CD1c-positive myeloid dendritic cell (primary cell): ENCODE measurements at regions not wholly inside any gene's neighbourhood (a gene's known extent, or its start where the extent isn't known, plus 50 kb on each side); places are given as distances from the start of the nearest gene placed in this dataset.

ENCODE experiments used
- DNase-seq: peaks from one replicate; pipeline ENCODE4 v3.0.0-alpha.2; 2016; ENCODE audit errors: extremely low spot score

GRCh38 chr7:130929896-130930659 is 196.1 kb upstream of the KLF14 start:
- peak; percentile 53 for DNase-seq

DNA sequence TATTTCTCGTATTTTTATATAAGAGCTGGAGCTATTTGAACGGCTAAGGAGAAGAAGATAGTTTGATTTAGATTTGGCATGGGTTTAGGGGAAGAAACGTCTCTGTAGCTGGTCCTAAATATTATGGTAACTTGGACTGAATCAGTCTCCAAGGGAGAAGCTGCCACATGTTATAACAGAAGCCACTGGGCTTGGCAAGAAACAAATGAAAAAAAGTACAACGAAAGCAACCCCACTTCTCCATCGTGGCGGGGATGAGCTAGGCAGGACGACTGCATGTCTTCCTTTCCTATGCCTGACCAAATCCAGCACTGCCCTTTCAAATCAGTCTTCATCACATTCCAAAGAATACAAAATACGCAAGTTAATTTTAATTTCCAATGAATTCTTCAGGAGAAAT is 196.7 kb upstream of the KLF14 start:
- no peak for DNase-seq

GRCh38 chr7:130931423-130931822 is 197.4 kb upstream of the KLF14 start:
- no peak for DNase-seq

- DNase-seq: no peak
Observed at GRCh38 chr7:130932088-130932487, 198.1 kb upstream of the KLF14 start.

- DNase-seq: no peak
Observed at GRCh38 chr7:130932667-130933432, 198.8 kb upstream of the KLF14 start.

GRCh38 chr7:130933919-130934318 is 199.9 kb upstream of the KLF14 start:
- DNase-seq: no peak

GRCh38 chr7:130935564-130936157 is 201.7 kb upstream of the KLF14 start:
- DNase-seq: no peak

DNA sequence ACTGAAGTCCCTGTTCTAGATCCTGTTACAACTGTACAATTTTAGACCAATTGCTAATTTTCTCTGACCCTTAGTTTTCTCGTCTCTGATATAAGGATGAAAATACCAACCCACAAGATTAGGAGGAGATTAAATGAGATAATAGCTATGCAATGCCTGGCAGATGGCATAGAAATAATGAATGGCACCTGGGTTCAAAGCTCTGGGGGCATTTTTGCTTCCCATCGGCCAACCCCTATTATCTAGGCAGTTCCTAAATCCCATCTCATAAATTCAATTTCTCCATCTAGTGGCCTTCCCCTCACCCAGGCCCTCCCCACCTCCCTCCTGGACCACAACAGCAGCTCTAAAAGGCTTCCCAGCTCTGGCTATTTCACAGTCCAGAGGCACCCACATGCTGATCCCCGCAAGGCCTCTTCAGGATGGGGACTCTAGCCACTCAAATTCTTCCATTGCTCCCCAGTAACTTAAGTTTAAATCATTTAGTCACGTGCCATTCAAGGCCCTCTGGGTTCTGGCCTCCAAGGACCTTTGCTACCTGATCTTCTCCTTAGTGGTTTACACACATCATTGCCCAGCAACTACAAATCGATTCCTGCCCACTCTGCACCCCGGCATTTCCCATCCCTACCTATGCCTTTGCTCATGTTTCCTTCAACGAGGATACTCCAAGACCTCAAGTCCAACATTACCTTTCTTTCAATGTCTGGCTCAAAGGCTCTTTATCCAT is 202.4 kb upstream of the KLF14 start:
- DNase-seq: no peak

DNA sequence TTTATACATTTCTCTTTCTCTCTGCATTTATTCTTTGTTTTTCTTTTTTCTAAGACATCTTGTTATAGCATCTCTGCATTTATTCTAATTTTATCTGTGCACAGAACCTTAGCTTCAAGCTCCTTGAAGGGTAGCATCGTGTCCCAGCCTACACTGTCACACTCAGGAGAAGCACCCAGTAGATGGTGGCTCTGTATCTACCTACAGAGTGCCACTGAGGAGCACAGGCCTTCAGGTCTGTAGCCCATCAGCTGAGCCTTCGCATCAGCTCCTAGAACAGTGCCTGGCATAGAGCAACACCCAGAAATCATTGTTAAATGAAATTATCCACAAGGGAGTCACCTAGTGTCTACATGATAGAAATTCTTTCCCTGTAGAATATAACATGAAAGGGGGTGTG is 203.0 kb upstream of the KLF14 start:
- DNase-seq: no peak

GRCh38 chr7:130937830-130938229 is 203.8 kb upstream of the KLF14 start:
- no peak for DNase-seq

DNA sequence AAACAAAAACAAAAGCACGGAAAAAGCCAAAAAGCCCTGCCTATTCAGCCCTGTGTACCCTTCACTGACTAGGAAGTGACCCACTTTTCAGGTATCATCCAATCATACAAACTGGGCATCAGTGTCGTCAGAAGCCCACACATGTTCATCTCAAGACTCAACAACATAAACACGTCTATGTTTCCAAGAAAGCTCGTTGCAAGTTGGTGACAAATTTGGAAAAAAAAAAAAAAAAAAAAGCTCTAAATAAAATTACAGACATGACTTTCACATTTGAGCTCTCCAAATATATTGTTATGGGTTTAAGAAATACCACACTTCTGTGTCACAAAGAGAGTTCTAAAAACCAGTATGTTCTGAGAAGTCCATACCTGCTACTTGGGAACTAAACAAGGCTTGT is 204.7 kb upstream of the KLF14 start:
- no peak for DNase-seq

DNA sequence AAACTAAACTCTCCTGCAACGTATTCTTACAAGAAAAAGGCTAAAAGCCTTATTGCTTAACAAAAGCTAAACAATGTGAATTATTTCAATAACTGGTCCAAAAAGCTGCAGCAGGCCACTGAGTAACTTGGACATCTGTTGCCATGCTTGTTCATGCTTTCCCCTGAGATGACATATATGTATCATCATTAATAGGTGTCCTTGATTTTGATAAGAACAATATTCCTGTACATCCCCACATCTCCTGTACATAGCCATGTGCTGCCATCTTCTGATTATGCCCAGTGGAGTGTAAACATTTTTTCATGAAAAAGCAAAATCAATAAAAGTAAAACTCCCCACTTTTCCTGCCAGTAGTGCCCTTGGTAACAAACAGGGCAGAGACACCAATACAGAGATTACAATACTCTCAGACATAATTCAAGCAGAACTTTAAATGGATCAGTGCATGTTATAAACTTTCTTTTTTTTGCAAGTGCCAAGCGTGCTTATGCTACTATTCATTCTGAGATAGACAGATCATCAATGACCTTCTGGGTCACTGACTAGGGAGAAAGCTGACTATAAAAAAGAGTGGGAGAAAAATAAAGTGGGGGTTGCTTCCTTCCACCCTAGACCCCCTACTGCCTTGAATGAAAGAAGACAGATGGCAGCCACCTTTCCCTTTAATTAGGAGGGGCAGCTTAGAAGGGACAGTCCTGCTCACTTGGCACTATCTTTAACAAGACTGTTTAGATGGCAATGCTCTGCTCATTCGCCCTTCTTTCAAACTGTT is 205.5 kb upstream of the KLF14 start:
- DNase-seq: no peak

- DNase-seq: no peak
Observed at GRCh38 chr7:130940326-130940725, 206.3 kb upstream of the KLF14 start.

DNA sequence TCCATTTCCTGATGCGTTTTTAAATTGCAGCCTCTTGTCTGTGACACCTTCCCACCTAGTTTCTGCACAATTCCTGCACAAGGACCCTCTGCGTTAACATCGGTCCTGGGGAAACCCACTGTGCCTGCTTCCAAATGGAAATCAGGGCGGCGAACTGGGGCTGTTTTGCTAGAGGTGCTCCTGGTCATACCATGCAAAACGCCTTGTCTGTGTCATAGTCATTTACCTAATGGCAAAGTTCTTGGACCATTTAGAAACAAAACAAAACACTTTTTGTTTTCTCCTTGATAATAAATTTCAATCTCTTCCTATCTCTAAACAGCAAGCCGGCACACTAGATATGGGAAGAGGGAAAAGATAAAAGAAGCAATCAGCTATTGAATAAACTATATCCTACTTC is 206.9 kb upstream of the KLF14 start:
- DNase-seq: no peak

GRCh38 chr7:130941322-130942210 is 207.6 kb upstream of the KLF14 start:
- peak; percentile 52 for DNase-seq

- no peak for DNase-seq
Observed at GRCh38 chr7:130942211-130942964, 208.4 kb upstream of the KLF14 start.

DNA sequence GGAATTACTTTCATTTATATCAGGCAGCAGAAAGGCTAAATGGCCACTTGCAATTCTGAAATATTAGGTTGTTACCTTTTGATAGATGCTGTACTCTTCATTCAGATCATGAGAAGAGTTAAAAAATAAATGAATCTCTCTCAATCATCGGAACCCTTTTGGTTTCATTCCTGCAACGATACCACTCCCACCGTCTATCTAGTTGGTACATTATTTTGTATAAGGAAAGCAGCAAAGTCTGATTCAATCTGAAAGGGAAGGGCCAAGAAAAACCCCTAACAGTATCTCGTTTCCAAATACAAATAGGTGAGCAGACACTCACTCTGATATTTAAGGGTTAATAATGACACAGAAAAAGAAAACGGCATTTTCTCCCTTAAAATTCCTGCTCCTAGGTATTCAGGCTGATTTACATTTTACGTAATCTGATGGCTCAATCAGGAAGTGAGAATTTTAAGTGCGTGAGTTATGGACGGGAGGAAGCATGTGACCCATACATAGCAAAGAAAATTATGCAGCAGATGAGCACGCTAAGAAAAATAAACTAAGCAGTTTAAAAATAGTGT is 209.4 kb upstream of the KLF14 start:
- DNase-seq: peak; percentile 86

DNA sequence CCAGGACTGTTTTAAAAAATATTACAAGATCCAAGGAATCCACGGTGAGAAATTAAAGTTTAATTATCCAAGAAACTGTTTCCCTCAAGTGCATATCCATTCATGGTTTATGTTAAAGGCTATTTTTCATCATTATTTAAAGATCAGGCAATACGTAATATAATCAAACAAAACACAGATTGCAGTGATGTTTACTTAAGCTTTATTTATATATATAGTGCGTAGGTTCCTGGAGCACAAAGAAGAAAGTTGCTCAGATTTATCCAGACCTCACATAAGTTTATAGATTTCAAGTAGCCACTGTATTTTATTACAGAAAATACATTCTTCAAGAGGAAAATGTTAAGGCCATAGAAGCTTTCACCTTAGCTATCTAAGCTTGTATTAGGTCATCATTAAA is 210.0 kb upstream of the KLF14 start:
- DNase-seq: no peak

DNA sequence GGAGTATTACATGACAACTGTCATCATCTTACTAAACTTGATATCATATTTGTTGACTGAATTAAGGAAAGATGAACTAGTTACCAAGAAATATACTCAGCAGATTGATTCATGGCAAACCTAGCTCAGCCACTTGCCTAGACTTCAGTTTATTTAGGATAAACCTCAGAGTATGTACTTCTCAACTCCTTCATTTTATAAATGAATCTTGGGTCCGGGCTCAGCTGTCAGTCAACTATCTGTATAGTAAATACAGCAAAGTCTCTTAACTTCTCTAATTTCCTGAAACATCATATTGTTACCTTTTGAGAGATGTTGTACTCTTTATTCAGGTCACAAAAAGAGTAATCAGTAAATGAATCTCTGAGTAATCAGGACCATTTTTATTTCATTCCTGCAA is 211.0 kb upstream of the KLF14 start:
- no peak for DNase-seq
